ENCODE measurements at regions not wholly inside any gene's neighbourhood (a gene's known extent, or its start where the extent isn't known, plus 50 kb on each side); places are given as distances from the start of the nearest gene placed in this dataset.

GRCh38 chr6:21740376-21741124 lies 147.0 kb downstream of the SOX4 start:
- TF ChIP-seq MAX (IDR thresholded peaks at IDR 0.05) (no peak), CREB1 (IDR thresholded peaks at IDR 0.05; ENCODE audit: low read depth) (no peak), YY1 (IDR thresholded peaks at IDR 0.05; ENCODE audit: low read depth) (no peak), EP300 (IDR thresholded peaks at IDR 0.05; ENCODE audit: borderline replicate concordance) (no peak), CEBPB (IDR thresholded peaks at IDR 0.05) (no peak), TAF1 (IDR thresholded peaks at IDR 0.05; ENCODE audit: low read depth) (no peak), FOXM1 (IDR thresholded peaks at IDR 0.05; ENCODE audit: borderline replicate concordance, low read depth) (no peak), RAD21 (IDR thresholded peaks at IDR 0.05; ENCODE audit: low read depth) (no peak), EGR1 (IDR thresholded peaks at IDR 0.05) (no peak), TCF12 (IDR thresholded peaks at IDR 0.05; ENCODE audit: low read depth) (no peak), NFIC (IDR thresholded peaks at IDR 0.05) (no peak), REST (IDR thresholded peaks at IDR 0.05; ENCODE audit: low read depth) (no peak)
